ENCODE measurements at regions not wholly inside any gene's neighbourhood (a gene's known extent, or its start where the extent isn't known, plus 50 kb on each side); places are given as distances from the start of the nearest gene placed in this dataset.

GRCh38 chr2:22198381-22199283 lies 1074.9 kb downstream of the TDRD15 start:
- H3K36me3 ChIP-seq, result no peaks in the 10 kb centered on the region
- no peak overlapping the region for H3K27ac ChIP-seq

DNA sequence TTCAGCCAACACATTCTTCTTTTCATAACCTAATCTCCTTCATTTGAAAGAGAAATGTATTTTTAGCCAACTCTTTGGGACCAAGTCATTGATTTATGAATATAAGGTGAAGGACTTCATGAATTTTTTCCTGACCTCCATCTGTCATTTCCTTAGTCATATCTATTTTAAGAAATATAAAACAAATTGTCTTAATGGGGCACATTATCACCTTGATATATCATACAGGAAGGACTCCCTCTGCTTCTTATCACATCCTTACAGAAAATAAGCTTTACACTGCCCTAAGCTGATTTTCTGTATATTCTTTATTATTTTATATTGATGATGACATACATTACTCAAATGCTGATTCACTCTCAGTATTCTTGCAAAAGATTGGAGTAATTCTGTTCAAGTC lies 1076.2 kb downstream of the TDRD15 start:
- Histone ChIP-seq H3K27ac (no peak overlapping the region), H3K27me3 (no peaks in the 10 kb centered on the region), H3K36me3 (no peaks in the 10 kb centered on the region), H3K9me3 (no peaks in the 10 kb centered on the region), H3K4me3 (no peak overlapping the region), H3K4me1 (ENCODE audit: insufficient read depth) (no peaks in the 10 kb centered on the region)
- no peak for DNase-seq
- no peak for TF ChIP-seq POLR2A (IDR thresholded peaks at IDR 0.05)
- no peak for TF ChIP-seq CTCF (IDR thresholded peaks at IDR 0.05)
- no peak for TF ChIP-seq EP300 (IDR thresholded peaks at IDR 0.05)
- intact Hi-C loops (cut with DNase I), result no loop called here

More at GRCh38 chr2:22198381-22199283, 1074.9 kb downstream of the TDRD15 start:
- Histone ChIP-seq H3K9me3 (no peaks in the 10 kb centered on the region), H3K27me3 (no peaks in the 10 kb centered on the region), H3K4me1 (ENCODE audit: insufficient read depth) (no peaks in the 10 kb centered on the region), H3K4me3 (no peak overlapping the region)
- intact Hi-C loops (cut with DNase I), result no loop called here
- 50 to 61% (median 58%) methylated on average over 9 of the region's 9 CpGs for WGBS, 3 donors
- TF ChIP-seq EP300 (IDR thresholded peaks at IDR 0.05), result no peak
- DNase-seq, result no peak

DNA sequence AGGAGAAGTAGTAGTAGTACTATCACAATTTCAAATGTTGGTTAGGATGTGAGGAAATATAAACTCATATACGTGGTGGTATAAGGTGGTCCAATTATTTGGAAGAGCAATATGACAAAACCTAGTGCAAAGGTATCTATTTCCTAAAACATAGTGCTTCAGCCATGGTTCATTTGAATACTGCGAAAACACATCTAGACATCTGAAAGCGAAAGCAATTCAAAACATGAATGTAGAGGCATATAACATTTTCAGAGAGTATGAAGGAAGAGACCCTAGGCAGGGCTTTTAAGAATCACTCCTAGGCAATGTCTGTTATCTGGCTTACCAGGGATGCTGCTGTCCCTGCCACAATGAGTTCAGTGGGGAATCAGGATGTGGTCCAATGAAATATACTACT lies 1085.8 kb downstream of the TDRD15 start:
- DNase-seq, result no peak
- no peaks in the 10 kb centered on the region for H3K36me3 ChIP-seq
- 85 to 89% (median 85%) methylated on average over 3 of the region's 3 CpGs for WGBS, 3 donors

GRCh38 chr2:22213237-22213636 lies 1089.5 kb downstream of the TDRD15 start:
- H3K36me3 ChIP-seq, result no peaks in the 10 kb centered on the region
- H3K4me3 ChIP-seq, result no peak overlapping the region
- no peaks in the 10 kb centered on the region for H3K27me3 ChIP-seq
- no peak for TF ChIP-seq CTCF (IDR thresholded peaks at IDR 0.05)
- TF ChIP-seq EP300 (IDR thresholded peaks at IDR 0.05), result no peak
- no peak for TF ChIP-seq POLR2A (IDR thresholded peaks at IDR 0.05)
- no peaks in the 10 kb centered on the region for H3K9me3 ChIP-seq
- 48 to 70% (median 59%) methylated on average over 2 of the region's 2 CpGs for WGBS, 3 donors
- no peak overlapping the region for H3K27ac ChIP-seq
- H3K4me1 ChIP-seq (ENCODE audit: insufficient read depth), result no peaks in the 10 kb centered on the region
- no peak for DNase-seq
- intact Hi-C loops (cut with DNase I), result no loop called here

More for the DNA sequence above, 1085.8 kb downstream of the TDRD15 start:
- intact Hi-C loops (cut with DNase I), result no loop called here
- no peak overlapping the region for H3K4me3 ChIP-seq
- TF ChIP-seq CTCF (IDR thresholded peaks at IDR 0.05), result no peak
- no peak for TF ChIP-seq EP300 (IDR thresholded peaks at IDR 0.05)
- TF ChIP-seq POLR2A (IDR thresholded peaks at IDR 0.05), result no peak
- no peak overlapping the region for H3K27ac ChIP-seq
- no peaks in the 10 kb centered on the region for H3K27me3 ChIP-seq
- no peaks in the 10 kb centered on the region for H3K4me1 ChIP-seq (ENCODE audit: insufficient read depth)
- no peaks in the 10 kb centered on the region for H3K9me3 ChIP-seq

GRCh38 chr2:22215517-22215916 lies 1091.7 kb downstream of the TDRD15 start:
- no peak for DNase-seq
- WGBS, 3 donors, result 78 to 86% (median 82%) methylated on average over 2 of the region's 2 CpGs
- no peak overlapping the region for H3K27ac ChIP-seq
- H3K36me3 ChIP-seq, result no peaks in the 10 kb centered on the region
- no peaks in the 10 kb centered on the region for H3K4me1 ChIP-seq (ENCODE audit: insufficient read depth)
- no peaks in the 10 kb centered on the region for H3K9me3 ChIP-seq
- H3K27me3 ChIP-seq, result no peaks in the 10 kb centered on the region
- intact Hi-C loops (cut with DNase I), result no loop called here
- no peak overlapping the region for H3K4me3 ChIP-seq
- TF ChIP-seq EP300 (IDR thresholded peaks at IDR 0.05) (no peak), POLR2A (IDR thresholded peaks at IDR 0.05) (no peak), CTCF (IDR thresholded peaks at IDR 0.05) (no peak)

Data from ovary (tissue), 7 donors.